GM21515 (cell line): ENCODE measurements at regions not wholly inside any gene's neighbourhood (a gene's known extent, or its start where the extent isn't known, plus 50 kb on each side); places are given as distances from the start of the nearest gene placed in this dataset.
A peak's percentile ranks its signal among the peaks of the same experiment; 100 is the strongest.

Experiments
- ATAC-seq: cut with Tn5 transposase; IDR thresholded peaks from one replicate; pipeline ENCODE4 v1.9.1; 2021; ENCODE audit not compliant: unreplicated experiment

DNA sequence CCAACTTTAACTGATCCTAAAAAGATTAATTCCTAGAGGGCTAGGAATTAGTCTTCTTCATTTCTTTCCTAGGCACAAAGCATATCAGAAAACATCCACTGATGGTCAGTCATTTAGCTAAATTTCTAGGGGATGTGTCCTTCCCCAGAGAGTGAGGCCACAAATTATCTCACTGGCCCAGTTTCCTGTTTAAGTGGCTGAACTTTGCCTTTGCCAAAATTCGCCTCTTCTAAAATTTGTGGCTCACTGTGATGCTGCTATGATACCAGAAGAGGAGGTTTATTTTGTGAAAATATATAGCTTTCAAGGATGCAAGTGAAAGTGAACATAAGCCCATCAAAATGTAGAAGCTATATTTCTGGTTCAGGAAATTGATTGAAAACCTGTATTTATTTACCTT is 98.1 kb upstream of the FER start:
- no peak for ATAC-seq

DNA sequence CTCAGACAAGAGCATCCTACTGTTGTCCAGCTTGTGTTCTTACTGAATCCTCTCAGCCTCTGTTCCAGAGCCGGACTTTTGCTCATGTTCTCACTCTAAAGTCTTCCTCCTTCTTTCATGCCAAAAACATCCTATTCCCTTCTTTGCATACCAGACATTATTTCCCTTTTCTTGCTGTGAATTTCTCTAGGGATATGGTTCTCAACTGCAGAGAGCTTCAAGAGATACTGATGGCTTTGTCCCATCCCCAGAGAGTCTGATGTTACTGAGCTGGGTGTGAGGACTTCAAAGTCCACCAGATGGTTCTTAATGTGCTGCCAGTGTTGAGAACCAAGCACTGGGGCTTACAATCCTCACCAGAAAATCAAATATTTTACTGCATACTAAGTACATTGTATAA is 98.6 kb upstream of the FER start:
- no peak for ATAC-seq

DNA sequence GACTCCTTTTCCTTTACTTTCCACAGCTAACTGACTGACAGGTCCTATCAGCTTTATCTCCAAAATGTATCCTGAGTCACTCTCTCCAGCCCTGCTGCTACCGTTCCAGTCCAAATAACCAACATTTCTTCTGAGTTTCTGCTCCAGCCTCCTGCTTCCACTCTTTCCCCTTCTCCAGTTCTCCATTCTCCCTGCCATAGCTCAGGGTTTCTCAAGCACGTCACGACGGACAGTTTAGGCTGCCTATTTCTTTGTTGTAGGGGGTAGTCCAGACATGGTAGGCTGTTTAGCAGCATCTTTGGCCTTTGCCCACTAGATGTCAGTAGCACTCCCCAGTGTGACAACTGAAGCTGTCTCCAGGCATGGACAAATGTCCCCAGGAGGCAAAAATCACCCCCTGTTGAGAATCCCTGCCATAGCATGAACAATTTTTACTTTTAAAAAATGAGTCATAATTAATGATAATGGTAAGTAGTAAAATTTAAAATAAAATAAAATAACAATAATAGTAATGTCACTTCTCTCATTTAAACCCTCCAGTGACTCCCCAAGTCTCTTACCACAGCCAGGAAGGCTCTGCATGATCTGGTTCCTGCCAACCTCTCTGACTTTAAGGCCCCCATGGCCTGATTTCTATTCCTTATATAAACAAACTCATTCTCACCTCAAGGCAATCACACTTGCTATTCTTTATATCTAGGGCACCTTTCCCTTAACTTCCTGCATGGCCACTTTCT is 105.4 kb upstream of the FER start:
- ATAC-seq = peak; percentile 98

DNA sequence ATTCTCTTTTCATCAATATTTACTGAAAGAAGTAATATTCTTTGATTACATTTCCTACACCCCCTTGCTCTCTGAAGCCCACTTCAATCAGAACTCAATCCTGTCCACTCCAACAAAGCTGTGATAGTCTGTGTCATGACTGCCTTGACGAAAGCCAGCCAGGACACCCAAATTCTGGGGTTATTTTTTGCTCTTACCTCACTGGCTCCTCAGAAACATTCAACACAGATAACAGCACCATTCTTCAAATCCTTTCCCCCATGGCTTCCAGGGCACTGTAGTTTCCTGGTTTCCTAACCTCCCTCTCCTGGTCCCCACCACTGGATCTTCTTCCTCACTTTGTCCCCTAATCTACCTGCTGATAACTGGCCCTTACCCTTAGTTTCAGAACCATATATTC is 106.1 kb upstream of the FER start:
- ATAC-seq = no peak

DNA sequence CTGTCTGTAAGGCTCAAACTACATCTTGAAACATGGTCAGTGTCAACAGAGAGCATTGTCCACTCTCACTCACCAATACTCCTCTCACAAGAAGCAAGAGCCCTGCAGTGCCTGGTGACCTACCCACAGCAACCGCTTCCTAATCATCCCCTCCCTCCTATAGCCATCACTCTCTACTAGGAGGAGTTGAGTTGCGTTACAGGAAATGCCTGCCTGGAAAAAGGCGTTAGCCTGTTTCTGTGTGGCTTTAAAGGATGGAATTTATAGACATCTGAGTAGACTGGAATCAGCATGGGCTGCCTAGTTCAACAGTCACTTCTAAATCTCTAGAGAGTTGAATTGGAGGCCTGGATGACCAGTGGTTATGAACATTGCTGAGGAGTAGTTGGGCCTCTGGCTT is 108.3 kb upstream of the FER start:
- ATAC-seq = no peak

DNA sequence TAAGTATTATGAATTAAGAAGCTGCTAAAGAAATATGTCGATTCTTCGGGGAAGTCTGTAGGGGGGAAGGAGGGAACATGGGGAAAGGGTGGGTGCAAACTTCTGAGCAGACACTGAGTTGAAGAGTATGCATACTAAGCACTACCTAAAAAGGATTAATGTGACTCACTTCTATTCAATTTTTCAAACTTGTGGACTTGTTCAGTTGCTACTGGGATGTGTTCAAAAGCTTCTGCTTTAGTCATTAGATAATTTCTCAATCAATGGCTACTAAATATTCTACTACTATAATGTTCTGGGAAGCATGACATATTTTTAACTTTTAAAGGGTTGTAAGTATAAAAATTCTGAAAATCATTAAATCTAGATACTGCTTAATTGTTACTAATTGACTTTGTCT is 109.7 kb upstream of the FER start:
- ATAC-seq = no peak

DNA sequence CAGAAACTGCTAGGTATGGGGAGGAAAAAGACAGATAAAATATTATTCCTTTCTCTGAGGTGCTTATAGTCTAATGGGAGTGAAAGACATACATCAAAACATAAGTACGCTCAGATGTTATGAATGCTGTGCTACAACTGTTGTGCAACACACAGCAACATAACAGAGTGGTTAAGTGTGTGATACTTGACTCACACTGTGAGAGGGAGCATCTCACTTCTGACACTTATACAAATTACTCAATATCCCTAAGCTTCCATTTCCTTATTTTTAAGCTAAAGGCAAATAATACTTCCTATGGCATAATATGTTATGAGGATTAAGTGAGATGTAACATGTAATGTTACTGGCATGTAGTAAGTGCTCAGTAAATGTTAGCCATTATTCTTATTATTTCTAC is 110.6 kb upstream of the FER start:
- no peak for ATAC-seq

DNA sequence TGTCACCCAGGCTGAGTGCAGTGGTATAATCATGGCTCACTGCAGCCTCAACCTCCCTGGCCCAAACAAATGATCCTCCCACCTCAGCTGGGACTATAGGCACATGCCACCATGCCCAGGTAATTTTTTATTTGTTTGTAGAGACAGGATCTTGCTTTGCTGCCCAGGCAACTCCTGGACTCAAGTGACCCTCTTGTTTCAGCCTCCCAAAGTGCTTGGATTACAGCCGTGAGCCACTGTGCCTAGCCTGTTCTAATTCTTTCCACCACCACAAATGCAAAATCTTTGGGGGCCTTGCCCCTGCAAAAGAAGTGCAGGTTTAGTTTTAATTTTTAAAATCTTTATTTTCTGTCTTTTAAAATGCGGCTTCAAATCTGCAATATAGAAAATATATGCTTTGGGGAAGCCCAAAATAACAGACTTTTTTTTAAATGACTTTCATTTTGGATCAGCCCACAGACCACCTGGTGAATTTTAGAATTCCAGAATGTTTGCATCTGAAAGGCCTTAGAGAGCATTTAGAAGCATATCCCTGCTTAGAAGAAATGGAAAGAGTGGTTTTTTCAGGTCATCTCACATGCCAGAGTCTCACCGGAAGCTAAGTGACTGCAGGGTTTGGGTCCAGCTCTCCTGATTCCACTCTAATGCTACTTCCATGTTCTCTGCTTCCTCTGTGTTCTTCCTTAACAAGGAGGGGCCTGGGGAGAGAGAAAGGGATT is 111.4 kb upstream of the FER start:
- no peak for ATAC-seq

DNA sequence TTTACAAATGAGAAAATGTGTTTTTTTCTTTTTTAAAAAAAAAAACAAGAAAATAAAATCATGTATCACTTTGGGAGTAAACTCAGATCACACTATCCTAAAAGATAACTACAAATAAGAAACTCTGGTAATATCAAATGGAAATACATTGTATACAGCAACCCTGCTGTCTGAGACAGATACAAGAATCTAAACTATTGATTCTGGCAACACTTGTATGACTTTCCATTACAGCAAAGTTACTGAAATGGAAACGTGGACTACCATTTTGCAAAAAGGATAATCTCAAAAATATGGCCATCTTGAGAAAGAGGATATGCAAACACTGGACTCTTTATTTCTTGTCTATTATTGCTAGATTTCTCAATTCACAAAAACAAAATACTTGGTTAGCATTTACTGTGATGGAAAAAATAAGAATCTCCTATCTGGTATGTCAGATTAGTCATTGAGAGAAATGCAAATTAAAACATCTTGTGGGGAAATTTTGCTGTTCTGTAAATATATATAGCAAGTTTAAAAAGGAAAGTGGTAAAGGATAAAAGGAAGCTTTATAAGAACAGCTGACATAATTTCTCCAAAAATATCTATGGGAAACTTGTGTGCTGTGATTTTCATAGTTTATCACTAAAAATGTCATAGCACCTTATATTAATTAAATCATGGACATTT is 112.9 kb upstream of the FER start:
- peak; percentile 70 for ATAC-seq

DNA sequence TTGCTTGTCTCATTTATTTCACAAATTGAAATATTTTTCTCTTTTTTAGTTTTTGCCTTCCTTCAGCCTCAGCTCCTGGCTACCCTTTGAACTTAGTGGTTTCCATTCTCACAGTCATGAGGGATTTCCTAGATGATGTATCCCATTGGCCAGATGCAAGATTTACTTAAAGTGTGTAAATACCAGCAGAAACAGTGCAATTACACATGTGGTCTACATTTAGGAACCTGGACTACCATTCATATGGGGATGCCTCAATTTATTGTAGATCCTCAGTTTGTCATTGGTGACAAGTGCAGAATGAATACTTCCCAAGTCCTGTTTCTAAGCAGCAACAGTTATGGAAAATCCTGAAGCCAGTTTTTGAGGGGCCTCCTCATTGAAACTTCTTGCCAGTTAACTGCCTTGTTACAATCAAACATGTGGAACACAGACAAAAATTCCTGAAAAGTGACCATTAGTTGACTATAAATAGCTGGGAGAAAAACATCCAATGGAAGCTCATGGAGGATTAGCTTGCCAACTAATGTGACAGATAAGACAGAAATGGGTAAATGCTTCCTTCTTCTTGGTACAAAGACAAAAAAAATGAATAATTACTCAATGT is 113.6 kb upstream of the FER start:
- ATAC-seq = no peak

DNA sequence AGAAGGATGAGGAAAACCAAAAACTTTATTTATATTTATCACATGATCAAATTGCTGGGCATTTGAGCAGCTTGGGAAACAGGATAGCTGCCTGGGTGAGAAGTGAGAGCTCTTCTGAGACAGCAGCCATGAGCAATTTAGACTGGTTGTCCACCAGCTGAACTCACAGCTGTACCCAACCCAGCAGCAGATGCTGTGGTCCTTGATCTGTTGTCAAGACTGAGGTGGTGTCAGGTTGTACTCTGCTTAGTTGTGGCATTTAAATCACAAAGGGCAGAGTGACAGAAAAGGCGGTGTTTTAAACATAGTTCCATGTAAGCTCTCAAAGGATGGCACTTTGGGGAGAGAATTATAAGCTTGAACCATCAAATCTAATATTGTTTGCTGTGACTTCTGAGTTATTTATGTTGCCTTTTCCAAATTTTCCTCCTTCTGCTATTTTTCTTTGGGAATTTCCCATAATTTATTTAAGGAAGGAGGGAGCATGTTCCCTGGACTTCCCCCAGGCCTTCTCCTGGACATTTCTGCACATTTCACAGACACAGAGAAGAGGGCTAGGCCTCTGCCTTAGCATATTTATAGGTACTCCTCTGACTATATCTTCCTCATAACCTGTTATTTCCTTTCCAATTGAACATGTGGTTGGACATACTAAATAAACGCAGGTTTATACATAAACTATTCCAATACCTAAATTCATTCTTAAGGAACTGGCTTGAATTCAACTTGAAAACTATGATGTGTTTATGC is 117.7 kb upstream of the FER start:
- no peak for ATAC-seq

DNA sequence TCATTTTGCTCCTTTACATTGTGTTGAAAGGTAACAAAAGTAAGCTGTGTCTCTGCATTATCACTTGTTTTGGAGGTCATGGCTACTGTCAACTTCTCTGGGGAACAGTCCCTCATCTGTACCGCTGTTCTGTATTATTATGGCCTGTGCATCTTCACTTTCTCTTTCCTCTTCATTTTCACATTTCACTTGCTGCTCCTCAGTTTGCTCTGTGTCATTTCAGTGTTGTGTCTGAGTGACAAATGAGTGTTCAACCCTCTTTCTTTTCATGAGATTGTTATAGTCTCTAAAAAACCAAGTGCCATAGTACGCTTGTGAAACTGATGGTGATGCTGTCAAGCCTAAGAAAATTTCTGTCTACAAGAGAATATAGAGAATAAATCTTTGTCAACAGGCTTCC is 122.0 kb upstream of the FER start:
- ATAC-seq = no peak

DNA sequence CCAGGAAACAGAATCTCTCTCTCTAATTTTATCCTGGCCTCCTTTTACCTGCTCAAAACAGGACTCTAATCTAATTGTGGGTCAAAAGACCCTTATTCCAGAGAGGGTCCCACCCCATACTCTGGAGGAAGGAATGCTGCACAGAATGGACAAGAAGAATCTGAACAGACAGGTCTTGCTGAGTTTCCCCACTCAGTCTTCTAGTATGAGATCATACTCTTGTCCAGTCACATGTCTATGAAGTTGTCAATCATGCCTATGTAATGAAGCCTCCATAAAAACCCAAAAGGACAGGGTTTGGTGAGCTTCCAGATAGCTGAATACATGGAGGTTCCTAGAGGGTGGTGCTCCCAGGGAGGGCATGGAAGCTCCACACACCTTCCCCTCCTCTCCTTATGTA is 123.9 kb upstream of the FER start:
- no peak for ATAC-seq

DNA sequence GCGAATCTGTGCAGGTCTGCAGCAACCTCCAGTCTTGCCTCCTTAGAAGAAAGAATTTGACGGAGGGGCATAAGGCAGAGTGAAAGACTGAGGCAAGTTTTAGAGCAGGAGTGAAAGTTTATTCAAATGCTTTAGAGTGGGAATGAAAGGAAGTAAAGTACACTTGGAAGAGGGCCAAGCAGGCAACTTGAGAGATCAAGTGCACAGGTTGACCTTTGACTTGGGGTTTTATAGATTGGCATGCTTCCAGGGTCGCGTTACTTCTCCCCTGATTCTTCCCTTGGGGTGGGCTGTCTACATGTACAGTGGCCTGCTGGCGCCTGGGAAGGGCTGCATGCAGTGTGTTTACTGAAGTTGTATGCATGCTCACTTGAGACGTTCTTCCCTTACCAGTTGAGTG is 127.2 kb upstream of the FER start:
- no peak for ATAC-seq

DNA sequence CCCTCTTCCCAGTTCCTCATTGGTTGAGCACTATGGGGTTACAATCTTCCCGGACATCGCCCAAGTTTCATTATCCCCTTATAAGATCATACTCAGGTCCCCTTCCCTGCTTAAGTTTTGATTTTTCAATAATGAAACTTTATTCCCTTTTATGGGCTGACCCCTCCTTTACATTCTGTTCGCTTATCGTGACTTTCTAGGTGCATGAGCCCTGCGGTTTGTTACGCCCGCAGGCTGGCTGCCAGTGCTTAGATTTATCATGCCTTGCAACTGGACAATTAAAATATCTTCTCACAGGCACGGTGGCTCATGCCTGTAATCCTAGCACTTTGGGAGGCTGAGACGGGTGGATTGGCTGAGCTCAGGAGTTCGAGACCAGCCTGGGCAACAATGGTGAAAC is 127.9 kb upstream of the FER start:
- no peak for ATAC-seq

DNA sequence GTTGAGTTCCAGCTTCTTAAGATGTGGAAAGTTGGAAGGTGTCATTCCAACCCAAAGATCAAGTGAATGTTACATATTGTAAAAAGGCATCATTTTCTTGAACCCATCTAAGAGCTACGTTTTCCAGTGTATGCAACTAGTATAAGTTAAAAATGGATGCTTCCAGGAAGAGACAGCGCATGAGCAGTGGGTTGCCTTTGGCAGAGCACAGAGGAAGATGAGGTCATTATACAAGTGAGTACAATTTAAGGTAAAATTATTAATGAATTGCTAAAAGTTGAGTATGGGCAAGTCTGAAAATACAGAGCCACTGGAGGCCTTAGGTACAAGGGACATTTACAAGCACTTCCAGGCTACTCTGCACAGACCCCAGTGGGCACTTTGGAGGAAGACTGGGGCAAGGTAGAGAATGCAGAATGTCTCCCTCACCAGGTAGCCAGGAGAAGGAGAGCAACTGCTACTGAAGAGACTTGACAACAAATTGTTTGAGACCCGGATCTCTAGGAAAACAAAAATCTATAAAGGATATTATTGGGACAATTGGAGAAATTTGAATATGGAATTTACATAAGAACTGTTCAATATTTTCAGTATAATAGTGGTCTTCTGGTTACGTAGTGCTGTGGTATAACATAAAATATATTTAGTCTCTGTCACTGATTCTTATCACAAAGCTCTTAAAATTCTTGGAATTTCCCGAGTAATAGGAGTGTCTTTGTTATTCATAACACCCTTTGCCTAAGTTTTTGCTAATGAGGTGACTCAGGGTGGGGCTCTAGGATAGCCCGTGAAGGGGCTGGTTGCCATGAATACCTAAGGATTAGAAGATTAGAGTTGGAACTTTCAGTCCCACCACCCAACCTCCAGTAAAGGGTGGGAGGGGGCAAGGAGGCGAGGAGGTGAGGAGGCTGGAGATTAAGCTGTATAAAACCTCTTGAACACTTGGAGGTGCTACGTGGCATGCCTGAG is 129.9 kb upstream of the FER start:
- ATAC-seq = no peak

DNA sequence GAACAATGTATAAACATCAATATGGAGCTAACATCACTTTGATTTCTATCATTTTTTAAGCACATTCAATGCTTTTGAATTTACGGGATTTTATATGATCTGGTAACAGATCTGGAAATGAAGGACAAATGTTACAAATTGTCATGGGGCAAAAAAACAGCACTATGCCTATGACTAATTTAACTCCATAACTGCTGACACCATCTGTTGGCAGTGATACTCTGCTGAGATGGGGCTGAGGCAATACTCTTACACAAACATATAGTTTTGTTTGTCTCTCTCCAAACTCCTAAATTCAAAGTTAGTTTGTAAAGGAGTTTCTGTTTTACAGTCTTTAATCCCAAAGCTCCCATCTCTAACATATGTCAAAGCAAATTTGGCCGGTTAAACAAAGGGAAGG is 132.5 kb upstream of the FER start:
- ATAC-seq = no peak

DNA sequence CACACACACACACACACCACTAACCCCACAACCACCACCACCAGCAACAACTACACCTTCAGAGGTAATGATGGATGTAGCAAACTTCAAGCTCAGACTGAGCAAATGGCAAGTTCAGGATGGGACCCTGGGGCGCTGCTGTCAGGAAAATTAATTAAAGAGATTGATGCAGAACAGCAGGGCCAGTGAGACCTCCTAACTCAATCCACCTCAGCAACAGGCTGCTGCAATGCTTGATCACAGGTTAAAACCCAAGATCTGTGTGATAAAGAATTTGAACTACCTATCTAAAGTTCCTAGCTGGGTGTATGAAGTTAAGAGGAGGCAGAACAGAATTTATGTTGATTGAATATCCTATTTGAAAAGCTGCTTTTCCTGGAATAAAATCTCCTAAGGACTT is 140.3 kb upstream of the FER start:
- no peak for ATAC-seq

DNA sequence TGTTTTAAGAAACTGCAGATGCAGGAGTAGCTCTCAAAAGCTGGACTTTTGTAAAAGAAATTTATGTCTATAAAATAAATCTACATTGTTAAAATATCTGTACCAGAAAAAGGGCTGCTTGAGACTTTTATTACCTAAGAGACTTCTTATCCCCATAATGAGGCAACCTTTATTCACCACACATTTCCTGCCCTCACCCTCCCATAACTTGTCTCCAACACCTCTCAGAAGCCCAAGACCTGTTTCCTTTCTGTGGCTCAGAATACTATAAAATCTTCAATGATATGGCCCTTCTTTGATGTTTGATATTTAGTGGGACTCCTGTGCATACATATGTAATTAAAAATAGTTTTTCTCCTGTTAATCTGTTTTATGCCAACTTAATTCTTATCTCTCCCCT is 141.5 kb upstream of the FER start:
- no peak for ATAC-seq

DNA sequence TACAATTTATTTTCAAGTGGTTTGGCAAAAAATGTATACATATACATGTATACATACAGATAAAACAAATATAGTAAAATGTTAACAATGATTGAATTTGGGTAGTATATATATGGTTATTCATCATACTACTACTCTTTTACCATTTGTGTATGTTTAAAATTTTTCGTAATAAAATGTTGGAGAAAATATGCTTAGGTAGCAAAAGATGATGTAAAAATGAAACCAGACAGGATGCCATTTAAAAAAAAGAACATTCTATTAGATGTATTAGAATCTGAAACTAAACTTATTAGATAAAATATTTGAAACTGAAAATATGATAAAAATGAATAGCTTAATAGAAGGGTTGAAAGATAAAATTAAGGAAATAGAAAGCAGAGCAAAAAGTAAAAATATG is 144.9 kb upstream of the FER start:
- no peak for ATAC-seq
